WTC11 (cell line): ENCODE measurements at regions not wholly inside any gene's neighbourhood (a gene's known extent, or its start where the extent isn't known, plus 50 kb on each side); places are given as distances from the start of the nearest gene placed in this dataset.

Source experiments
- ATAC-seq: fragments of 200-7000 bp; cut with Tn5 transposase; 2 replicates; pipeline ENCODE4 v1.10.0; 2021; ENCODE audit warnings: mild to moderate bottlenecking, moderate library complexity
- CTCF ChIA-PET: fragments of 300-600 bp; sonication (Branson Sonifier 250); formaldehyde crosslinking; loops from one replicate; lab custom pipeline; 2021; ENCODE audit warnings: antibody characterized with exemption; lab: Charles Lee
- POLR2A ChIA-PET: fragments of 350-600 bp; sonication (Branson Sonifier 250); formaldehyde crosslinking; loops from one replicate; lab custom pipeline; 2021; ENCODE audit warnings: antibody characterized with exemption; lab: Charles Lee
- DNase-seq: peaks from one replicate; pipeline ENCODE4 v3.0.0; 2021; ENCODE audit warnings: low spot score
- H3K27ac Mint-ChIP-seq: 2 replicates; pipeline ENCODE4 v1.8.0; 2021; ENCODE audit warnings: mixed read lengths
- H3K27me3 Mint-ChIP-seq: 2 replicates; pipeline ENCODE4 v1.8.0; 2021; ENCODE audit warnings: low read depth, mild to moderate bottlenecking, moderate library complexity, mixed read lengths
- H3K36me3 Mint-ChIP-seq: 2 replicates; pipeline ENCODE4 v1.8.0; 2021; ENCODE audit warnings: mixed read lengths
- H3K4me1 Mint-ChIP-seq: 2 replicates; pipeline ENCODE4 v1.8.0; 2022; ENCODE audit warnings: mixed read lengths
- H3K4me3 Mint-ChIP-seq: 2 replicates; pipeline ENCODE4 v1.8.0; 2021; ENCODE audit warnings: mild to moderate bottlenecking, moderate library complexity, mixed read lengths
- H3K9me3 Mint-ChIP-seq: 2 replicates; pipeline ENCODE4 v1.8.0; 2021; ENCODE audit warnings: mixed read lengths
- AFF4 ChIP-seq: sonication (generic); formaldehyde crosslinking; IDR thresholded peaks from 2 replicates; pipeline ENCODE4 v1.8.1; 2023; ENCODE audit warnings: mild to moderate bottlenecking, missing genetic modification reagents, borderline replicate concordance
- ATF6 ChIP-seq: sonication (generic); formaldehyde crosslinking; IDR thresholded peaks from 2 replicates; pipeline ENCODE4 v1.8.1; 2023; ENCODE audit warnings: mild to moderate bottlenecking, missing genetic modification reagents
- E2F1 ChIP-seq: sonication (generic); formaldehyde crosslinking; IDR thresholded peaks from 2 replicates; pipeline ENCODE4 v1.8.0; 2022; ENCODE audit warnings: mild to moderate bottlenecking, missing genetic modification reagents
- EMX1 ChIP-seq: fragments of 250-450 bp; sonication (Bioruptor Pico); IDR thresholded peaks from 2 replicates; pipeline ENCODE4 v1.8.0; 2021; ENCODE audit warnings: mild to moderate bottlenecking
- IRF1 ChIP-seq: sonication (generic); formaldehyde crosslinking; IDR thresholded peaks from 2 replicates; pipeline ENCODE4 v1.8.0; 2023; ENCODE audit warnings: missing genetic modification reagents
- KAT7 ChIP-seq: sonication (generic); formaldehyde crosslinking; IDR thresholded peaks from 2 replicates; pipeline ENCODE4 v1.8.1; 2023; ENCODE audit warnings: missing genetic modification reagents, mild to moderate bottlenecking, borderline replicate concordance
- MAX ChIP-seq: sonication (generic); formaldehyde crosslinking; IDR thresholded peaks from 2 replicates; pipeline ENCODE4 v1.8.0; 2022; ENCODE audit warnings: mild to moderate bottlenecking, missing genetic modification reagents
- NR3C1 ChIP-seq: sonication (generic); formaldehyde crosslinking; conservative IDR thresholded peaks from 2 replicates; pipeline ENCODE4 v1.8.1; 2023; ENCODE audit warnings: low read depth, mild to moderate bottlenecking, missing genetic modification reagents
- SMAD4 ChIP-seq: sonication (generic); formaldehyde crosslinking; IDR thresholded peaks from 2 replicates; pipeline ENCODE4 v1.8.0; 2022; ENCODE audit warnings: mild to moderate bottlenecking, missing genetic modification reagents
- SP1 ChIP-seq: sonication (generic); formaldehyde crosslinking; conservative IDR thresholded peaks from 2 replicates; pipeline ENCODE4 v1.8.1; 2022; ENCODE audit warnings: missing genetic modification reagents
- STAT6 ChIP-seq: sonication (generic); formaldehyde crosslinking; conservative IDR thresholded peaks from 2 replicates; pipeline ENCODE4 v1.8.1; 2023; ENCODE audit warnings: mild to moderate bottlenecking, low read depth, missing genetic modification reagents, moderate library complexity
- ZBTB43 ChIP-seq: sonication (generic); formaldehyde crosslinking; IDR thresholded peaks from 2 replicates; pipeline ENCODE4 v1.8.1; 2023; ENCODE audit warnings: mild to moderate bottlenecking, missing genetic modification reagents
- ZNF138 ChIP-seq: sonication (generic); formaldehyde crosslinking; conservative IDR thresholded peaks from 2 replicates; pipeline ENCODE4 v1.8.1; 2022; ENCODE audit warnings: mild to moderate bottlenecking, moderate library complexity, missing genetic modification reagents
- ZNF281 ChIP-seq: sonication (generic); formaldehyde crosslinking; IDR thresholded peaks from 2 replicates; pipeline ENCODE4 v1.8.0; 2023; ENCODE audit warnings: mild to moderate bottlenecking, missing genetic modification reagents
- ZNF396 ChIP-seq: fragments of 250-450 bp; sonication (Bioruptor Pico); IDR thresholded peaks from 2 replicates; pipeline ENCODE4 v1.8.0; 2021; ENCODE audit warnings: mild to moderate bottlenecking, moderate library complexity, borderline replicate concordance
- ZNF416 ChIP-seq: fragments of 250-450 bp; sonication (Bioruptor Pico); IDR thresholded peaks from 2 replicates; pipeline ENCODE4 v1.9.0; 2021; ENCODE audit warnings: mild to moderate bottlenecking, inconsistent platforms

GRCh38 chrX:127568691-127569090 is 483.5 kb downstream of the ACTRT1 start:
- Mint-ChIP-seq H3K27me3 (no peaks in the 10 kb centered on the region), H3K27ac (no peak overlapping the region), H3K4me1 (peaks cover 29% of the 10 kb centered on the region), H3K9me3 (no peaks in the 10 kb centered on the region), H3K36me3 (no peaks in the 10 kb centered on the region), H3K4me3 (no peak overlapping the region)
- ATAC-seq (no peak), DNase-seq (no peak)
- POLR2A ChIA-PET: no interaction called here
- CTCF ChIA-PET: no interaction called here
- TF ChIP-seq EMX1 (CRISPR knock-in tag) (no peak), IRF1 (no peak), ZNF138 (CRISPR knock-in tag) (no peak), ZNF396 (CRISPR knock-in tag) (no peak), ATF6 (CRISPR knock-in tag) (no peak), STAT6 (CRISPR knock-in tag) (no peak), ZNF281 (CRISPR knock-in tag) (no peak), MAX (no peak), NR3C1 (CRISPR knock-in tag) (no peak), ZBTB43 (no peak), SP1 (CRISPR knock-in tag) (no peak), E2F1 (no peak), ZNF416 (CRISPR knock-in tag) (no peak), SMAD4 (CRISPR knock-in tag) (no peak), KAT7 (CRISPR knock-in tag) (no peak)

- Mint-ChIP-seq H3K27me3 (no peaks in the 10 kb centered on the region), H3K4me3 (no peak overlapping the region), H3K9me3 (peaks cover 33% of the 10 kb centered on the region), H3K27ac (no peak overlapping the region), H3K4me1 (no peaks in the 10 kb centered on the region), H3K36me3 (0 out of 2 replicates have a peak, but pooled peaks cover 3% of the 10 kb centered on the region)
- ChIA-PET POLR2A (interaction anchor here (0.6 kb wide), 1 partner anchor 50 kb away, joined by 3 read pairs; no protein-coding TSS in a partner anchor), CTCF (no interaction called here)
- ATAC-seq (no peak), DNase-seq (no peak)
- TF ChIP-seq AFF4 (CRISPR knock-in tag) (no peak), STAT6 (CRISPR knock-in tag) (no peak), ZNF138 (CRISPR knock-in tag) (no peak)
These were observed 493.4 kb downstream of the ACTRT1 start for GRCh38 chrX:127558811-127559210.
